Sigmoid colon (tissue), 6 donors: ENCODE measurements at regions not wholly inside any gene's neighbourhood (a gene's known extent, or its start where the extent isn't known, plus 50 kb on each side); places are given as distances from the start of the nearest gene placed in this dataset.

Source experiments
- DNase-seq: peaks from one replicate; pipeline ENCODE4 v3.0.0-alpha.2; 2019
- H3K27ac ChIP-seq, 4 donors: fragments of 200-600 bp; sonication (generic); one replicate each; pipeline ENCODE4 v1.5.1; 2016 to 2019; ENCODE audit warnings: mild to moderate bottlenecking in 1 of 4
- H3K27me3 ChIP-seq, 3 donors: fragments of 200-600 bp; sonication (generic); one replicate each; pipeline ENCODE4 v1.5.1; 2019; ENCODE audit warnings: mild to moderate bottlenecking in 1 of 3
- H3K36me3 ChIP-seq, 4 donors: fragments of 200-600 bp; sonication (generic); one replicate each; pipeline ENCODE4 v1.5.1; 2016 to 2019
- H3K4me1 ChIP-seq, 4 donors: fragments of 200-600 bp; sonication (generic); one replicate each; pipeline ENCODE4 v1.5.1; 2017 to 2019
- H3K4me3 ChIP-seq, 4 donors: fragments of 200-600 bp; sonication (generic); one replicate each; pipeline ENCODE4 v1.5.1; 2017 to 2019; ENCODE audit warnings: mild to moderate bottlenecking in 2 of 4, moderate library complexity in 1 of 4
- H3K9me3 ChIP-seq, 4 donors: fragments of 200-600 bp in 3 of 4; sonication (generic) in 3 of 4; one replicate each; pipeline versions ENCODE4 v1.5.1 to v1.6.1; 2013 to 2019
- CTCF ChIP-seq, 4 experiments: fragments of 450-650 bp in 3 of 4; fragments of 200-600 bp in 1 of 4; IDR thresholded peaks; one replicate each; pipeline ENCODE4 v1.5.1; 2016 to 2019; ENCODE audit warnings: antibody characterized with exemption in 4 of 4, mild to moderate bottlenecking in 3 of 4, moderate library complexity in 2 of 4
- EP300 ChIP-seq, 4 donors: sonication (generic); formaldehyde crosslinking; IDR thresholded peaks; one replicate each; pipeline ENCODE4 v1.6.1; 2017; ENCODE audit warnings: antibody characterized with exemption in 4 of 4
- POLR2A ChIP-seq, 2 donors: fragments of 450-650 bp; IDR thresholded peaks; one replicate each; pipeline ENCODE4 v1.6.1; 2016; ENCODE audit warnings: antibody characterized with exemption in 2 of 2, mild to moderate bottlenecking in 2 of 2, moderate library complexity in 2 of 2
- POLR2AphosphoS5 ChIP-seq, 4 donors: sonication (generic); formaldehyde crosslinking; IDR thresholded peaks; one replicate each; pipeline ENCODE4 v1.6.1; 2017; ENCODE audit warnings: antibody characterized with exemption in 4 of 4
- WGBS, 2 donors: extraction: QIAGEN DNeasy Blood & Tissue Kit; methylation state at CpG; one replicate each; pipeline ENCODE4 v1.1.7; 2013; 5-methylcytosine and 5-hydroxymethylcytosine counted together
- intact Hi-C: fragments of 100-400 bp; cut with DNase I; formaldehyde crosslinking; loops from one replicate; pipeline ENCODE4 v1.15.1; 2023
- donor health status: healthy with polysubstance abuse.
- donor health status: healthy.

GRCh38 chr5:24142341-24142740 lies 502.4 kb downstream of the CDH10 start:
- intact Hi-C loops: no loop called here
- Histone ChIP-seq H3K4me1 (no peaks in the 10 kb centered on the region), H3K36me3 (no peaks in the 10 kb centered on the region), H3K4me3 (no peak overlapping the region), H3K27me3 (no peaks in the 10 kb centered on the region), H3K9me3 (no peaks in the 10 kb centered on the region), H3K27ac (no peak overlapping the region)
- WGBS, 2 donors: 78% methylated on average over 2 of the region's 2 CpGs
- no peak for DNase-seq
- TF ChIP-seq POLR2A (IDR thresholded peaks at IDR 0.05) (no peak), EP300 (IDR thresholded peaks at IDR 0.05) (no peak), CTCF (IDR thresholded peaks at IDR 0.05) (no peak), POLR2AphosphoS5 (IDR thresholded peaks at IDR 0.05) (no peak)

- TF ChIP-seq POLR2A (IDR thresholded peaks at IDR 0.05) (no peak), POLR2AphosphoS5 (IDR thresholded peaks at IDR 0.05) (no peak), EP300 (IDR thresholded peaks at IDR 0.05) (no peak), CTCF (IDR thresholded peaks at IDR 0.05) (no peak)
Observed at GRCh38 chr5:24145806-24146205, 499.0 kb downstream of the CDH10 start.

GRCh38 chr5:24161559-24161958 lies 483.2 kb downstream of the CDH10 start:
- Histone ChIP-seq H3K9me3 (no peaks in the 10 kb centered on the region), H3K36me3 (no peaks in the 10 kb centered on the region), H3K27ac (no peak overlapping the region), H3K27me3 (no peaks in the 10 kb centered on the region), H3K4me3 (no peak overlapping the region), H3K4me1 (no peaks in the 10 kb centered on the region)
- intact Hi-C loops: no loop called here
- no peak for TF ChIP-seq EP300 (IDR thresholded peaks at IDR 0.05)
- no peak for TF ChIP-seq POLR2A (IDR thresholded peaks at IDR 0.05)
- TF ChIP-seq POLR2AphosphoS5 (IDR thresholded peaks at IDR 0.05): no peak
- no peak for TF ChIP-seq CTCF (IDR thresholded peaks at IDR 0.05)
- no peak for DNase-seq
- 75 to 81% methylated on average over 2 of the region's 2 CpGs for whole genome bisulfite sequencing, 2 donors

More at GRCh38 chr5:24145806-24146205, 499.0 kb downstream of the CDH10 start:
- Histone ChIP-seq H3K36me3 (no peaks in the 10 kb centered on the region), H3K4me1 (no peaks in the 10 kb centered on the region), H3K9me3 (no peaks in the 10 kb centered on the region), H3K27ac (no peak overlapping the region), H3K4me3 (no peak overlapping the region), H3K27me3 (no peaks in the 10 kb centered on the region)
- intact Hi-C loops: no loop called here
- DNase-seq: no peak
- WGBS, 2 donors: 86 to 90% methylated on average over 2 of the region's 2 CpGs

- no peak for TF ChIP-seq POLR2A (IDR thresholded peaks at IDR 0.05)
- TF ChIP-seq CTCF (IDR thresholded peaks at IDR 0.05): no peak
- TF ChIP-seq POLR2AphosphoS5 (IDR thresholded peaks at IDR 0.05): no peak
- no peak for TF ChIP-seq EP300 (IDR thresholded peaks at IDR 0.05)
- no peaks in the 10 kb centered on the region for H3K9me3 ChIP-seq
- H3K27me3 ChIP-seq: no peaks in the 10 kb centered on the region
- no peak for DNase-seq
- intact Hi-C loops: no loop called here
- no peak overlapping the region for H3K4me3 ChIP-seq
- H3K36me3 ChIP-seq: no peaks in the 10 kb centered on the region
- H3K4me1 ChIP-seq: no peaks in the 10 kb centered on the region
- no peak overlapping the region for H3K27ac ChIP-seq
Observed at GRCh38 chr5:24162343-24162742, 482.4 kb downstream of the CDH10 start.

- Histone ChIP-seq H3K36me3 (no peaks in the 10 kb centered on the region), H3K27ac (no peak overlapping the region), H3K27me3 (no peaks in the 10 kb centered on the region), H3K4me1 (no peaks in the 10 kb centered on the region), H3K4me3 (no peak overlapping the region), H3K9me3 (no peaks in the 10 kb centered on the region)
- intact Hi-C loops: no loop called here
- no peak for TF ChIP-seq CTCF (IDR thresholded peaks at IDR 0.05)
- TF ChIP-seq POLR2AphosphoS5 (IDR thresholded peaks at IDR 0.05): no peak
- TF ChIP-seq POLR2A (IDR thresholded peaks at IDR 0.05): no peak
- TF ChIP-seq EP300 (IDR thresholded peaks at IDR 0.05): no peak
- DNase-seq: no peak
- 64 to 77% methylated on average over 2 of the region's 2 CpGs for WGBS, 2 donors
Observed at GRCh38 chr5:24163091-24163490, 481.7 kb downstream of the CDH10 start.
